ENCODE measurements at regions not wholly inside any gene's neighbourhood (a gene's known extent, or its start where the extent isn't known, plus 50 kb on each side); places are given as distances from the start of the nearest gene placed in this dataset.

DNA sequence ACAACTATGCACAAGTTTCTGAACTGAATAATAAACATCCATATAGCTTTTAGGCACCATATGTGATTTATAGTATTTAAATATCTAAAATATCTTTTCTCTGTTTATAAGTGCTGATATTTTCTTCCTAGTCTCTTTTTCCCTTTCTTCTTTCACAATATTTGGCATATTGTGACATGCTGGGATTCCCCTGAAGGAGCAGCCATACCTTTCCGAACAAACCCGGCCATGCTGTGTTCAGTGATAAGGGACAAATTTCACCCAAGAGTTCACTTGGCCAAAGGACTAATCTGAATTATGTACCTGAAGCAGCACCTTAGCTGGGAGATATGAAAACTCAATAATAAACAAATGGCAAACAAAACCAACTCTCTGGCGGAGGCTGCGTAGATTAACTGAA lies 250.8 kb downstream of the RDH14 start:
- BruUV-seq (replicated peaks), result no TSS peak
- CTCF ChIA-PET, result interaction anchor here (0.6 kb wide), 1 partner anchor 71 kb away, joined by 3 read pairs; no protein-coding TSS in a partner anchor

More for the DNA sequence above, 250.8 kb downstream of the RDH14 start:
- H3K36me3 ChIP-seq (ENCODE audit: control insufficient read depth in 2 of 2, insufficient read depth in 2 of 2, low read length in 1 of 2), result no peaks in the 10 kb centered on the region
- intact Hi-C loops (cut with micrococcal nuclease; ENCODE audit: unreplicated experiment) (no loop called here), in situ Hi-C loops (cut with MboI) (no loop called here)
- WGBS (ENCODE audit: insufficient coverage, insufficient replicate concordance, low lambda C conversion rate, missing lambda C conversion rate), result 43% methylated on average over 4 of the region's 4 CpGs
- no peak overlapping the region for H2AFZ ChIP-seq (ENCODE audit: control insufficient read depth, low read depth, low read length)
- SMC1A ChIA-PET (ENCODE audit: uncharacterized antibody, unreplicated experiment), result no interaction called here
- RAD21 ChIA-PET (ENCODE audit: unreplicated experiment), result no interaction called here
- H4K20me1 ChIP-seq (ENCODE audit: control insufficient read depth, insufficient read depth), result no peaks in the 10 kb centered on the region
- no peaks in the 10 kb centered on the region for H3K79me2 ChIP-seq (ENCODE audit: control insufficient read depth, insufficient read depth, low read length)
- TF ChIP-seq RB1 (IDR thresholded peaks at IDR 0.05; ENCODE audit: borderline replicate concordance), result no peak
- no peak for TF ChIP-seq GATAD2B (conservative IDR thresholded peaks at IDR 0.05; ENCODE audit: low read depth)
- TF ChIP-seq, protein P1, sequence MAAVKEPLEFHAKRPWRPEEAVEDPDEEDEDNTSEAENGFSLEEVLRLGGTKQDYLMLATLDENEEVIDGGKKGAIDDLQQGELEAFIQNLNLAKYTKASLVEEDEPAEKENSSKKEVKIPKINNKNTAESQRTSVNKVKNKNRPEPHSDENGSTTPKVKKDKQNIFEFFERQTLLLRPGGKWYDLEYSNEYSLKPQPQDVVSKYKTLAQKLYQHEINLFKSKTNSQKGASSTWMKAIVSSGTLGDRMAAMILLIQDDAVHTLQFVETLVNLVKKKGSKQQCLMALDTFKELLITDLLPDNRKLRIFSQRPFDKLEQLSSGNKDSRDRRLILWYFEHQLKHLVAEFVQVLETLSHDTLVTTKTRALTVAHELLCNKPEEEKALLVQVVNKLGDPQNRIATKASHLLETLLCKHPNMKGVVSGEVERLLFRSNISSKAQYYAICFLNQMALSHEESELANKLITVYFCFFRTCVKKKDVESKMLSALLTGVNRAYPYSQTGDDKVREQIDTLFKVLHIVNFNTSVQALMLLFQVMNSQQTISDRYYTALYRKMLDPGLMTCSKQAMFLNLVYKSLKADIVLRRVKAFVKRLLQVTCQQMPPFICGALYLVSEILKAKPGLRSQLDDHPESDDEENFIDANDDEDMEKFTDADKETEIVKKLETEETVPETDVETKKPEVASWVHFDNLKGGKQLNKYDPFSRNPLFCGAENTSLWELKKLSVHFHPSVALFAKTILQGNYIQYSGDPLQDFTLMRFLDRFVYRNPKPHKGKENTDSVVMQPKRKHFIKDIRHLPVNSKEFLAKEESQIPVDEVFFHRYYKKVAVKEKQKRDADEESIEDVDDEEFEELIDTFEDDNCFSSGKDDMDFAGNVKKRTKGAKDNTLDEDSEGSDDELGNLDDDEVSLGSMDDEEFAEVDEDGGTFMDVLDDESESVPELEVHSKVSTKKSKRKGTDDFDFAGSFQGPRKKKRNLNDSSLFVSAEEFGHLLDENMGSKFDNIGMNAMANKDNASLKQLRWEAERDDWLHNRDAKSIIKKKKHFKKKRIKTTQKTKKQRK (IDR thresholded peaks at IDR 0.05; ENCODE audit: low read depth, low read length), result no peak
- no peak for TF ChIP-seq CREM (IDR thresholded peaks at IDR 0.05; ENCODE audit: low read depth)
- no peak for TF ChIP-seq MYB (IDR thresholded peaks at IDR 0.05; ENCODE audit: borderline replicate concordance, low read depth, low read length)
- no peak for TF ChIP-seq NFXL1 (IDR thresholded peaks at IDR 0.05; ENCODE audit: borderline replicate concordance)
- no peak for TF ChIP-seq SMAD5 (IDR thresholded peaks at IDR 0.05; ENCODE audit: low read depth)
- TF ChIP-seq, protein P2, sequence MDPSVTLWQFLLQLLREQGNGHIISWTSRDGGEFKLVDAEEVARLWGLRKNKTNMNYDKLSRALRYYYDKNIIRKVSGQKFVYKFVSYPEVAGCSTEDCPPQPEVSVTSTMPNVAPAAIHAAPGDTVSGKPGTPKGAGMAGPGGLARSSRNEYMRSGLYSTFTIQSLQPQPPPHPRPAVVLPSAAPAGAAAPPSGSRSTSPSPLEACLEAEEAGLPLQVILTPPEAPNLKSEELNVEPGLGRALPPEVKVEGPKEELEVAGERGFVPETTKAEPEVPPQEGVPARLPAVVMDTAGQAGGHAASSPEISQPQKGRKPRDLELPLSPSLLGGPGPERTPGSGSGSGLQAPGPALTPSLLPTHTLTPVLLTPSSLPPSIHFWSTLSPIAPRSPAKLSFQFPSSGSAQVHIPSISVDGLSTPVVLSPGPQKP (IDR thresholded peaks at IDR 0.05; ENCODE audit: low read depth, low read length), result no peak
- no peak for TF ChIP-seq CHD2 (IDR thresholded peaks at IDR 0.05; ENCODE audit: borderline replicate concordance, low read depth, low read length)
- TF ChIP-seq, protein P3, sequence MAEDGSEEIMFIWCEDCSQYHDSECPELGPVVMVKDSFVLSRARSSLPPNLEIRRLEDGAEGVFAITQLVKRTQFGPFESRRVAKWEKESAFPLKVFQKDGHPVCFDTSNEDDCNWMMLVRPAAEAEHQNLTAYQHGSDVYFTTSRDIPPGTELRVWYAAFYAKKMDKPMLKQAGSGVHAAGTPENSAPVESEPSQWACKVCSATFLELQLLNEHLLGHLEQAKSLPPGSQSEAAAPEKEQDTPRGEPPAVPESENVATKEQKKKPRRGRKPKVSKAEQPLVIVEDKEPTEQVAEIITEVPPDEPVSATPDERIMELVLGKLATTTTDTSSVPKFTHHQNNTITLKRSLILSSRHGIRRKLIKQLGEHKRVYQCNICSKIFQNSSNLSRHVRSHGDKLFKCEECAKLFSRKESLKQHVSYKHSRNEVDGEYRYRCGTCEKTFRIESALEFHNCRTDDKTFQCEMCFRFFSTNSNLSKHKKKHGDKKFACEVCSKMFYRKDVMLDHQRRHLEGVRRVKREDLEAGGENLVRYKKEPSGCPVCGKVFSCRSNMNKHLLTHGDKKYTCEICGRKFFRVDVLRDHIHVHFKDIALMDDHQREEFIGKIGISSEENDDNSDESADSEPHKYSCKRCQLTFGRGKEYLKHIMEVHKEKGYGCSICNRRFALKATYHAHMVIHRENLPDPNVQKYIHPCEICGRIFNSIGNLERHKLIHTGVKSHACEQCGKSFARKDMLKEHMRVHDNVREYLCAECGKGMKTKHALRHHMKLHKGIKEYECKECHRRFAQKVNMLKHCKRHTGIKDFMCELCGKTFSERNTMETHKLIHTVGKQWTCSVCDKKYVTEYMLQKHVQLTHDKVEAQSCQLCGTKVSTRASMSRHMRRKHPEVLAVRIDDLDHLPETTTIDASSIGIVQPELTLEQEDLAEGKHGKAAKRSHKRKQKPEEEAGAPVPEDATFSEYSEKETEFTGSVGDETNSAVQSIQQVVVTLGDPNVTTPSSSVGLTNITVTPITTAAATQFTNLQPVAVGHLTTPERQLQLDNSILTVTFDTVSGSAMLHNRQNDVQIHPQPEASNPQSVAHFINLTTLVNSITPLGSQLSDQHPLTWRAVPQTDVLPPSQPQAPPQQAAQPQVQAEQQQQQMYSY (CRISPR knock-in tag; IDR thresholded peaks at IDR 0.05), result no peak
- no peak for TF ChIP-seq HDAC2 (IDR thresholded peaks at IDR 0.05)
- no peak for TF ChIP-seq CHD4 (IDR thresholded peaks at IDR 0.05)
- TF ChIP-seq NRF1 (conservative IDR thresholded peaks at IDR 0.05; ENCODE audit: low read depth, low read length), result no peak
- no peak for TF ChIP-seq IKZF1 (conservative IDR thresholded peaks at IDR 0.05)
- TF ChIP-seq, protein P4, sequence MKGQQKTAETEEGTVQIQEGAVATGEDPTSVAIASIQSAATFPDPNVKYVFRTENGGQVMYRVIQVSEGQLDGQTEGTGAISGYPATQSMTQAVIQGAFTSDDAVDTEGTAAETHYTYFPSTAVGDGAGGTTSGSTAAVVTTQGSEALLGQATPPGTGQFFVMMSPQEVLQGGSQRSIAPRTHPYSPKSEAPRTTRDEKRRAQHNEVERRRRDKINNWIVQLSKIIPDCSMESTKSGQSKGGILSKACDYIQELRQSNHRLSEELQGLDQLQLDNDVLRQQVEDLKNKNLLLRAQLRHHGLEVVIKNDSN (IDR thresholded peaks at IDR 0.05; ENCODE audit: borderline replicate concordance, extremely low read length, insufficient read depth, low read depth, low read length), result no peak
- H3K4me3 ChIP-seq, result no peak overlapping the region
- H3K27ac ChIP-seq (ENCODE audit: control insufficient read depth, insufficient read depth), result no peak overlapping the region
- FAIRE-seq (no peak), DNase-seq (ENCODE audit: low read depth, low spot score) (no peak), ATAC-seq (no peak)
- POLR2A ChIA-PET, result no interaction called here
- no peak overlapping the region for H3K4me2 ChIP-seq (ENCODE audit: control insufficient read depth, insufficient read depth)
- H3K9me3 ChIP-seq (replicated peaks; ENCODE audit: control insufficient read depth, insufficient read depth, low read length), result no peaks in the 10 kb centered on the region
- no peaks in the 10 kb centered on the region for H3K4me1 ChIP-seq (ENCODE audit: control insufficient read depth, insufficient read depth, low read length)
- no peak overlapping the region for H3K9ac ChIP-seq (ENCODE audit: control insufficient read depth, insufficient read depth, low read length)
- no peaks in the 10 kb centered on the region for H3K27me3 ChIP-seq (replicated peaks in 1 of 2; ENCODE audit: control insufficient read depth in 2 of 2, insufficient read depth in 2 of 2, low read length in 1 of 2)
